LNCAP (cell line): ENCODE measurements at regions not wholly inside any gene's neighbourhood (a gene's known extent, or its start where the extent isn't known, plus 50 kb on each side); places are given as distances from the start of the nearest gene placed in this dataset.

Source experiments
- CTCF ChIP-seq: fragments of 450-650 bp; IDR thresholded peaks from 2 replicates; pipeline ENCODE4 v1.5.1; 2017; ENCODE audit warnings: mild to moderate bottlenecking

GRCh38 chrX:63884821-63885790 is 100.1 kb upstream of the ARHGEF9 start:
- TF ChIP-seq CTCF: no peak

DNA sequence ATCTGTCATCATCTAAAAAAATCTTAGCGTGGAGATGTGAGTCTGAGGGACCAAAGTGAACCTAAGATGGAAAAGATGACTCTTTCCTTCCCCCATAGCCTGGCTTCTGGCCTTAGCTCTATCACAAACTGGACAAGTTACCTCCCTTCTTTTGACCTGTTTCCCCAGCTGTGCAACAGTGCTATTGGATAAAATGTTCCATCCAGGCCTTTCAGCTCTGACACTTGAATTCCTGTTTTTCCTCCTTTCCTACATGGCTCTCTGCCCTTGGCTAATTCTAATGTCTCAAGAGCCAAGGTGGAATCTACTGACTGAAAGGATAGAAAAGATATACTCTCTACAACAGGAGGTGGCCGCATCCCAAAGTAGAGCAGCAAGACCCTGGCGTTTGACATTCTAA is 84.5 kb upstream of the ARHGEF9 start:
- TF ChIP-seq CTCF: no peak

- TF ChIP-seq CTCF: no peak
These were observed 70.9 kb upstream of the ARHGEF9 start for GRCh38 chrX:63855896-63856295.

GRCh38 chrX:63835361-63835760 is 50.3 kb upstream of the ARHGEF9 start:
- TF ChIP-seq CTCF: no peak
